Upper lobe of left lung (tissue), 4 donors: ENCODE measurements at regions not wholly inside any gene's neighbourhood (a gene's known extent, or its start where the extent isn't known, plus 50 kb on each side); places are given as distances from the start of the nearest gene placed in this dataset.

Experiments used
- EP300 ChIP-seq, 4 donors: sonication (generic); formaldehyde crosslinking; IDR thresholded peaks; one replicate each; pipeline ENCODE4 v1.5.1; 2017; ENCODE audit warnings: antibody characterized with exemption in 4 of 4, control low read depth in 2 of 4
- POLR2A ChIP-seq, 4 donors: fragments of 450-650 bp; IDR thresholded peaks; one replicate each; pipeline ENCODE4 v1.5.1; 2016 to 2017; ENCODE audit warnings: antibody characterized with exemption in 4 of 4, mild to moderate bottlenecking in 2 of 4
- POLR2AphosphoS5 ChIP-seq, 2 donors: sonication (generic); formaldehyde crosslinking; IDR thresholded peaks; one replicate each; pipeline ENCODE4 v1.5.1; 2017; ENCODE audit warnings: antibody characterized with exemption in 2 of 2
- TF ChIP-seq, protein P1 (sequence below), 6 experiments: fragments of 450-650 bp in 4 of 6; fragments of 200-600 bp in 2 of 6; sonication (generic) in 2 of 6; IDR thresholded peaks; one replicate each; pipeline ENCODE4 v1.5.1; 2016 to 2019; ENCODE audit warnings: antibody characterized with exemption in 6 of 6

DNA sequence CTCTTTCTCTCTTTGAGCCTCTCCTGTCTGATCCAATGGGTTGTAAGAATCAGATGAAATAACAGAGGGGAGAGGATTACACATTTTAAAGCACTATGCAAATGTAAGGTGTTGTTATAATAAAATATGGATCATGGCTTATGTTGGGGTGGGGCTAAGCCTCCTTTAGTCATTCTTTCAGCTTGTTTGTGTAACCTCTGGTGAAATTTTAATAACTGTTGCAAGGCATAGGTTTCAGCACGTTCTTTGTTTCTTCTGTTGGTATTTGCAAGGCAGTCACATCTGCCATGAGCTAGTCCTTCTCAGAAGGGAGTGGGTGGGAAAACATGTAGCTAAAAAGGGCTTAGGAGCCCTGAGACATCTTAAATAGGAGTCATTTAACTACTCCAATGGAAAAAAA is 74.8 kb upstream of the FRMD6 start:
- TF ChIP-seq EP300 (IDR thresholded peaks at IDR 0.05) (no peak), POLR2AphosphoS5 (IDR thresholded peaks at IDR 0.05) (no peak), POLR2A (IDR thresholded peaks at IDR 0.05) (no peak)
- TF ChIP-seq, protein P1, sequence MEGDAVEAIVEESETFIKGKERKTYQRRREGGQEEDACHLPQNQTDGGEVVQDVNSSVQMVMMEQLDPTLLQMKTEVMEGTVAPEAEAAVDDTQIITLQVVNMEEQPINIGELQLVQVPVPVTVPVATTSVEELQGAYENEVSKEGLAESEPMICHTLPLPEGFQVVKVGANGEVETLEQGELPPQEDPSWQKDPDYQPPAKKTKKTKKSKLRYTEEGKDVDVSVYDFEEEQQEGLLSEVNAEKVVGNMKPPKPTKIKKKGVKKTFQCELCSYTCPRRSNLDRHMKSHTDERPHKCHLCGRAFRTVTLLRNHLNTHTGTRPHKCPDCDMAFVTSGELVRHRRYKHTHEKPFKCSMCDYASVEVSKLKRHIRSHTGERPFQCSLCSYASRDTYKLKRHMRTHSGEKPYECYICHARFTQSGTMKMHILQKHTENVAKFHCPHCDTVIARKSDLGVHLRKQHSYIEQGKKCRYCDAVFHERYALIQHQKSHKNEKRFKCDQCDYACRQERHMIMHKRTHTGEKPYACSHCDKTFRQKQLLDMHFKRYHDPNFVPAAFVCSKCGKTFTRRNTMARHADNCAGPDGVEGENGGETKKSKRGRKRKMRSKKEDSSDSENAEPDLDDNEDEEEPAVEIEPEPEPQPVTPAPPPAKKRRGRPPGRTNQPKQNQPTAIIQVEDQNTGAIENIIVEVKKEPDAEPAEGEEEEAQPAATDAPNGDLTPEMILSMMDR (IDR thresholded peaks at IDR 0.05): no peak
